HG03521 (cell line): ENCODE measurements at regions not wholly inside any gene's neighbourhood (a gene's known extent, or its start where the extent isn't known, plus 50 kb on each side); places are given as distances from the start of the nearest gene placed in this dataset.
"Not testable (repeated sequence)": the region's sequence is repeated elsewhere in the genome, so short reads cannot be mapped to it uniquely, and the experiment has no call there.

Source experiments
- ATAC-seq: cut with Tn5 transposase; IDR thresholded peaks from one replicate; pipeline ENCODE4 v1.9.1; 2021; ENCODE audit warnings: mild to moderate bottlenecking, moderate library complexity; ENCODE audit not compliant: unreplicated experiment

DNA sequence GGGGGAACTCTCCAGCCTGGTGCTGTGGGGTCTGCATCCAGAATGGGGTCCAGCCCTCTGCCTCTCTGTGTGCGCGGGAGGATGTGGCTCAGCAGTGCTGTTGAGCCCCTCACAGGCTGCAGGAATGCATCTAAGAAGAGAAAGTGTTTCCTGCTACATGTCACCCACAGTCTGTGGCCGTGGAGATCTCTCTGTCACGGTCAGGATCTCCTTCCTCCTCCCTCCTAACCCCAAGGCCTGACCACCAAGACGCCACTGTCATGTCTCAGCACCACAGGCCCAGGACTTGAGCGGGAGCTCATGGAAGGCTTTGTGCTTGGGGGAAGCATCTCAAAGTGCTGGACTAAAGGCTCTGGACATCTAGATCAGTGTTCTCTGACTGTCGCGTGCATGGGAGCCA lies 90.1 kb downstream of the SREK1 start:
- no peak for ATAC-seq

DNA sequence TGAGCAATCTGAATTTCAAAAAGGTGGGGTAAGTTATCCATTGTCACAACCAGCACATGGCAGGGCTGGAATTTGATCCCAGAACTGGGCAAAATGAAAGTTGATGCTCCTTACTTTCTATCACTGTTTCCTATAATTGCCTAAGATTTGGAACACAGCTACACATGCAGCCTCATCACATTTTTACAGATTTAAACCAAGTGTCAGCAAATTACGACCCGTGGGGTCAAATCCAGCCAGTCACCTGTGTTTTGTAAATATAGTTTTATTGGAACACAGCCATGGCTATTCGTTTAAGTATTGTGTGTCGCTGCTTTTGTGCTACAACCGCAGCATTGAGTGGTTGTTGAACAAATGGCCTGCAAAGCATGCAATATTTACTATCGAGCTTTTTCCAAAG lies 94.3 kb downstream of the SREK1 start:
- ATAC-seq = no peak

DNA sequence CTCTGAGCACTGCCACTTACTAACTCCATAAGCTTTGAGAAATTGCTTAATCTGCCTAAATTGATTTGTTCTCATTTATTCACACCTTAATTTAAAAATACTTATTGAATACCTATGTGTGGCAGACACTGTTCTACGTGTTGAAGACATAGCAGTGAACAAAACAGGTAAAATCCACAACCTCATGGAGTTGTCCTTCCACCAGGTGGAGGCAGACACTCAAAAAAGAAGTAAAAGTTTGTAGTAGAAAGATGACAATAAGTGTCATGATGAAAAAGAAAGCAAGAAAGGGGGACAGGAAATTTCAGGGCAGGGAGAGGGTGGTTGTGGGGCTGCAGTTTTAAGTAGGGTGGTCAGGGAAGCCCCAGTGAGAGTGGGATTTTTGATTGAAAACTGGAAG lies 94.9 kb downstream of the SREK1 start:
- ATAC-seq = no peak

DNA sequence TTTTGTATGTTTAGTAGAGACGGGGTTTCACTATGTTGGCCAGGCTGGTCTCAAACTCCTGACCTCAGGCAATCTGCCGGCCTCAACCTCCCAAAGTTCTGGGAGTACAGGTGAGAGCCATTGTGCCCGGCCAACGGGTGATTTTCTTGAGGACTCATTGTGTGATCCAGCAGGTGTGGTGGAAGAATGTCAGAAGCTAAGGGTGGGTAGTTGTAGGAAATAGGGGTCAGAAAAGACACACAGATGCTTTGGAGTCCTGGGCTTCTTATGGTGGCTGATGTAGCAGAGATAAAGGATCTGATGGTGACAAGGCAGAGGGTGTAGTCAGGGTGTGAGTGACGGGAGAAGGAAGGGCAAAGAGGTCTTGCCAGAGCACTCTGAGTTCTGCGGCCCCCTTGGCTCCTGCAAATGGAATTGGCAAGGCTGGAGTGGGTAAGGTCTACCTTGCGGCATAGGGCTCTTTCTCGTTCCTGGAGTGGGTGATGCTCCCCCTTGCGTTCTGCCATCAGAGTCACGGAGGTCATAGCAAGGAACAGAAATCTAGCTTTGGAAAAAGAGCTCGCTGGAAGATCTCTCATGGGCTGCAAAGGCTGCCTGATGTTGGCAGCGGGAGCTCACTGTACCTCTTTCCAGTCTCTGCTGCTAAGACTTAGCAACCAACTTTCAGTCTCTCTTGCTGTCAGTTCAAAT lies 97.2 kb downstream of the SREK1 start:
- no peak for ATAC-seq

- ATAC-seq = no peak
Measured at GRCh38 chr5:66242050-66242715, 98.1 kb downstream of the SREK1 start.

GRCh38 chr5:66246608-66247007 lies 102.5 kb downstream of the SREK1 start:
- no peak for ATAC-seq

GRCh38 chr5:66247176-66247960 lies 103.3 kb downstream of the SREK1 start:
- no peak for ATAC-seq

DNA sequence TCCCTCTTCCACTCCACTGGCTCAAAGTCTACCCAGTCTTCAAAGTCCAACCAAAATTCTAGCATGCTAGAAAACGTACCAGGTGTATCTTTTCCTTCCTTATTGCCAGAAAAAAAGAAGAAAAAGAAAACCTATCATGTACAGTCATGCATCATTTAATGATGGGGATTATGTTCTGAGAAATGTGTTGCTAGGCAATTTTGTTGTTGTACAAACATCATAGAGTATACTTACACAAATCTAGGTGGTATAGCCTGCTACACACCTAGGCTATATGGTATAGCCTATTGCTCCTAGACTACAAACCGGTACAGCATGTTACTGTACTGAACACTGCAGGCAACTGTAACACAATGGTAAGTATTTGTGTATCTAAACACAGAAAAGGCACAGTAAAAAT lies 104.8 kb downstream of the SREK1 start:
- no peak for ATAC-seq

DNA sequence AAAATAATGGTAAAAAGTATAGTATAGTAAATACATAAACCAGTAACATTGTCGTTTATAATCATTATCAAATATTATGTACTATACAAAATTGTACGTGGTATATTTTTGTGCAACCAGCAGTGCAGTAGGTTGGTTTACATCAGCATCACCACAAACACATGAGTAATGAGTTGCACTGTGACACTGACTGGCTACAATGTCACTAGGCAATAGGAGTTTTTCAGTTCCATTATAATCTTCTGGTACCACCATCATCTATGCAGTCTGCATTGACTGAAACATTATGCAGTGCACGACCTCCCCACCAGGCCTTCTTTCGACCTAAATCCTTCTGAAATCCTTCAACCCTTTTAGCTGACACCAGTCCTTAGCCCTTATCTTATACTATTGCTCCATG lies 105.8 kb downstream of the SREK1 start:
- no peak for ATAC-seq

GRCh38 chr5:66252849-66253248 lies 108.7 kb downstream of the SREK1 start:
- no peak for ATAC-seq

GRCh38 chr5:66255714-66256113 lies 111.6 kb downstream of the SREK1 start:
- ATAC-seq = no peak

DNA sequence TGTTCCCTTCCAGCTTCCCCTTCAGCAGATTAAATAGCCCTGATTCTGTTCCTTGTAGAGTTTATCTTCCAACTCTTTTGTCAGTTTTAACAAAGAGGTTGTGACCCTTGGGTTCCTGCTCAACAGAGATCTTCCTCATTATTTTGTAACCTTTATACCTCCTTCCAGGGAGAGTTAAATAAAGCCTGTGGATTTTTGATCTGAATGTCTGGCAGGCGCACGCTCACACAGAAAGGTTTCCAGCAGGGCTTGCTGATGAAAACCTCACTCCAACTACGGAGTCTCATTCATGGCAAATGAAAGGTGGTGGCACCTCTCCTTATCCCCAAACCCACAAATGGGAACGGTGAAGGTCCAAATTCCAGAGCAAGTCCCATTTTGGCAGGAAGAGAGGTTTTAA lies 129.0 kb downstream of the SREK1 start:
- ATAC-seq = no peak

- ATAC-seq = no peak
Measured at GRCh38 chr5:66276986-66277385, 132.9 kb downstream of the SREK1 start.

GRCh38 chr5:66277981-66278380 lies 133.9 kb downstream of the SREK1 start:
- ATAC-seq = no peak

DNA sequence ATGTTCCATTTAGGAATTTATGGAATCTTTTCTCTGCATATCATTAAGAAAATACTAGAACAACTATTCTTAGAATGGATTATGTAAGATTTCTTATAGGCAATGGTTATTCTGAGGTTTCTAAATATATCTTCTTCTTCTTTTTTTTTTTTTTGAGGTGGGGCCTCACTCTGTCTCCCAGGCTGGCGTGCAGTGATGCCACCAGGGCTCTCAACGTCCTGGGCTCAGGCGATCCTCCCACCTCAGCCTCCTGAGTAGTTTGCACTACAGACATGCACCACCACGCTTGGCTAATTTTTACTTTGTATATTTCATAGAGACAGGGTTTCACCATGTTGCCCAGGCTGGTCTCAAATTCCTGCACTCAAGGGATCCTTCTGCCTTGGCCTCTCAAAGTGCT lies 137.2 kb downstream of the SREK1 start:
- ATAC-seq = no peak

- ATAC-seq = no peak
Measured at GRCh38 chr5:66284588-66285342, 140.7 kb downstream of the SREK1 start.

- no peak for ATAC-seq
Measured at GRCh38 chr5:66285343-66285922, 141.3 kb downstream of the SREK1 start.

GRCh38 chr5:66291771-66292170 lies 147.7 kb downstream of the SREK1 start:
- ATAC-seq = no peak

- not testable (repeated sequence) for ATAC-seq
Measured at GRCh38 chr5:66293851-66294250, 149.8 kb downstream of the SREK1 start.

GRCh38 chr5:66299463-66299862 lies 155.4 kb downstream of the SREK1 start:
- ATAC-seq = no peak

GRCh38 chr5:66302344-66302743 lies 158.2 kb downstream of the SREK1 start:
- no peak for ATAC-seq
